HEK293 (cell line): ENCODE measurements at regions not wholly inside any gene's neighbourhood (a gene's known extent, or its start where the extent isn't known, plus 50 kb on each side); places are given as distances from the start of the nearest gene placed in this dataset.

Source experiments
- CTCF ChIA-PET: fragments of 350-600 bp; formaldehyde crosslinking; extraction: SDS; loops from one replicate; lab custom pipeline; 2021; ENCODE audit warnings: antibody characterized with exemption; lab: Yijun Ruan, JAX
- POLR2A ChIA-PET: fragments of 300-600 bp; formaldehyde crosslinking; extraction: SDS; loops from one replicate; lab custom pipeline; 2020; ENCODE audit warnings: antibody characterized with exemption, inconsistent platforms; lab: Yijun Ruan, JAX
- H3K27ac ChIP-seq: fragments of 200-500 bp; sonication (Bioruptor generic); 2 replicates; pipeline ENCODE4 v1.5.1; 2014; ENCODE audit warnings: low read depth, low read length, control low read depth, inconsistent platforms; ENCODE audit errors: extremely low read depth
- H3K36me3 ChIP-seq, 2 experiments: fragments of 200-500 bp in 1 of 2; sonication (Bioruptor generic) in 1 of 2; 1 replicate in 1 of 2; 2 replicates in 1 of 2; pipeline ENCODE4 v1.5.1; 2014 to 2017; ENCODE audit warnings: inconsistent platforms in 2 of 2, low read length in 2 of 2; ENCODE audit not compliant: control insufficient read depth in 2 of 2, insufficient read depth in 1 of 2
- H3K4me1 ChIP-seq: fragments of 200-500 bp; sonication (Bioruptor generic); 2 replicates; pipeline ENCODE4 v1.5.1; 2014; ENCODE audit warnings: mild to moderate bottlenecking, low read length, inconsistent platforms; ENCODE audit not compliant: control insufficient read depth, insufficient read depth
- H3K4me3 ChIP-seq: 2 replicates; pipeline ENCODE4 v1.5.1; 2011; ENCODE audit warnings: low read depth, mild to moderate bottlenecking, control low read depth, low read length, moderate library complexity
- H3K9me3 ChIP-seq: fragments of 200-500 bp; sonication (Bioruptor generic); 2 replicates; pipeline ENCODE4 v1.5.1; 2014; ENCODE audit warnings: low read depth, low read length, inconsistent platforms; ENCODE audit not compliant: control insufficient read depth, insufficient read depth
- BCL11B ChIP-seq: fragments of 450-650 bp; formaldehyde crosslinking; IDR thresholded peaks from 2 replicates; pipeline ENCODE4 v1.5.1; 2016; ENCODE audit warnings: low read depth, missing biosample characterization, missing genetic modification characterization
- GLI4 ChIP-seq: fragments of 450-650 bp; formaldehyde crosslinking; IDR thresholded peaks from 2 replicates; pipeline ENCODE4 v1.5.1; 2016; ENCODE audit warnings: missing biosample characterization, missing genetic modification characterization
- SCRT1 ChIP-seq: fragments of 450-650 bp; formaldehyde crosslinking; IDR thresholded peaks from 2 replicates; pipeline ENCODE4 v1.5.1; 2016; ENCODE audit warnings: missing biosample characterization, missing genetic modification characterization, borderline replicate concordance
- TCF7L2 ChIP-seq: IDR thresholded peaks from 2 replicates; pipeline ENCODE4 v1.6.1; 2011; ENCODE audit warnings: low read depth, mild to moderate bottlenecking, inconsistent platforms, low read length, moderate library complexity, borderline replicate concordance
- TSHZ1 ChIP-seq: fragments of 450-650 bp; formaldehyde crosslinking; IDR thresholded peaks from 2 replicates; pipeline ENCODE4 v1.5.1; 2016; ENCODE audit warnings: missing biosample characterization, missing genetic modification characterization, borderline replicate concordance
- YY2 ChIP-seq: fragments of 450-650 bp; formaldehyde crosslinking; IDR thresholded peaks from 2 replicates; pipeline ENCODE4 v1.5.1; 2016; ENCODE audit warnings: missing biosample characterization, missing genetic modification characterization
- ZNF112 ChIP-seq: fragments of 450-650 bp; formaldehyde crosslinking; IDR thresholded peaks from 2 replicates; pipeline ENCODE4 v1.5.0; 2017; ENCODE audit warnings: missing biosample characterization, missing genetic modification characterization
- ZNF121 ChIP-seq: fragments of 450-650 bp; formaldehyde crosslinking; IDR thresholded peaks from 2 replicates; pipeline ENCODE4 v1.5.1; 2016; ENCODE audit warnings: missing biosample characterization, missing genetic modification characterization
- ZNF140 ChIP-seq: fragments of 450-650 bp; formaldehyde crosslinking; IDR thresholded peaks from 2 replicates; pipeline ENCODE4 v1.5.1; 2016; ENCODE audit warnings: missing biosample characterization, missing genetic modification characterization
- ZNF174 ChIP-seq: fragments of 450-650 bp; formaldehyde crosslinking; IDR thresholded peaks from 2 replicates; pipeline ENCODE4 v1.5.0; 2017; ENCODE audit warnings: missing biosample characterization, mild to moderate bottlenecking, missing genetic modification characterization
- ZNF175 ChIP-seq: fragments of 450-650 bp; formaldehyde crosslinking; IDR thresholded peaks from 2 replicates; pipeline ENCODE4 v1.5.1; 2016; ENCODE audit warnings: missing biosample characterization, missing genetic modification characterization
- ZNF248 ChIP-seq: fragments of 450-650 bp; formaldehyde crosslinking; IDR thresholded peaks from 2 replicates; pipeline ENCODE4 v1.5.1; 2017; ENCODE audit warnings: missing biosample characterization, missing genetic modification characterization
- ZNF335 ChIP-seq: fragments of 450-650 bp; formaldehyde crosslinking; conservative IDR thresholded peaks from 2 replicates; pipeline ENCODE4 v1.5.1; 2016; ENCODE audit warnings: missing biosample characterization, missing genetic modification characterization
- ZNF645 ChIP-seq: fragments of 450-650 bp; formaldehyde crosslinking; IDR thresholded peaks from 2 replicates; pipeline ENCODE4; 2016; ENCODE audit warnings: missing biosample characterization, missing genetic modification characterization
- ZNF701 ChIP-seq: fragments of 450-650 bp; formaldehyde crosslinking; IDR thresholded peaks from 2 replicates; pipeline ENCODE4 v1.5.1; 2016; ENCODE audit warnings: missing biosample characterization, missing genetic modification characterization
- ZNF747 ChIP-seq: fragments of 450-650 bp; formaldehyde crosslinking; IDR thresholded peaks from 2 replicates; pipeline ENCODE4 v1.5.1; 2016; ENCODE audit warnings: missing biosample characterization, missing genetic modification characterization
- ZSCAN30 ChIP-seq: fragments of 450-650 bp; IDR thresholded peaks from 2 replicates; pipeline ENCODE4 v1.5.1; 2018; ENCODE audit warnings: missing biosample characterization, mild to moderate bottlenecking, missing genetic modification characterization, moderate library complexity
- TF ChIP-seq, protein P1 (sequence below): fragments of 450-650 bp; formaldehyde crosslinking; IDR thresholded peaks from 2 replicates; pipeline ENCODE4 v1.5.1; 2016; ENCODE audit warnings: missing biosample characterization, missing genetic modification characterization

DNA sequence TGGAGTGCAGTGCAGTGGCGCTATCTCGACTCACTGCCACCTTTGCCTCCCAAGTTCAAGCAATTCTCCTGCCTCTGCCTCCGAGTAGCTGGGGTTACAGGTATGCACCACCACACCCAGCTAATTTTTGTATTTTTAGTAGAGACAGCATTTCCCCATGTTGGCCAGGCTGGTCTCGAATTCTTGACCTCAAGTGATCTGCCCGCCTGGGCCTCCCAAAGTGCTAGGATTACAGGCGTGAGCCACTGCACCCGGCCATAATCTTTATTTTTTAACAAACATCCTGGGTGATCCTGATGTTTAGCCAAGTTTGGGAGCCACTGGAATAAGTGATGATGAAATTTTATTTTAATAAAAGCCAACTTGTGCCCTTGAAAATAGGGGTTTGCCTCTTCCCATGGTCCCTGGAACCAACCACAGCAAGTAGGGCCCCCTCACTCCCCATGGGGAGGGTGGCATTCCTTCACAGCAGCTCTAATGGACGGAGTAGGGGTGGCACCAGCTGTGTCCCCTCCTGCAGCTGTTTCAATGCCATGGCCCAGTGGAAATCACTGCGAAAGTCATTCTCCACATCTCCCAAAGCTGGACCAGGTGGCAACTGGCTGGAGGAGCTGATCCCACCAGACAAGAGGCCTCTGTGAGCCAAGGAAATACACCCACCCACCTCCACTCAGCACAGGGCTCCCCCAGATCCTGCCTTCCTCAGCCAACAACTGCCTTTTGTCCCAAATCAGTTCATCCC is 194.8 kb downstream of the ZFP36L2 start:
- Histone ChIP-seq H3K27ac (no peak overlapping the region), H3K4me1 (no peaks in the 10 kb centered on the region), H3K4me3 (no peak overlapping the region), H3K9me3 (no peaks in the 10 kb centered on the region), H3K36me3 (no peaks in the 10 kb centered on the region)
- TF ChIP-seq BCL11B (tag by site-specific recombination) (no peak), ZNF248 (no peak), ZNF175 (tag by site-specific recombination) (no peak), ZNF121 (no peak), ZSCAN30 (tag by site-specific recombination) (no peak), GLI4 (tag by site-specific recombination) (no peak), ZNF174 (tag by site-specific recombination) (no peak), TSHZ1 (tag by site-specific recombination) (no peak), ZNF140 (tag by site-specific recombination) (no peak), ZNF335 (tag by site-specific recombination) (no peak), YY2 (tag by site-specific recombination) (no peak), ZNF645 (tag by site-specific recombination) (no peak), ZNF112 (no peak), TCF7L2 (no peak), ZNF747 (no peak), ZNF701 (tag by site-specific recombination) (no peak), SCRT1 (tag by site-specific recombination) (no peak)
- TF ChIP-seq, protein P1, sequence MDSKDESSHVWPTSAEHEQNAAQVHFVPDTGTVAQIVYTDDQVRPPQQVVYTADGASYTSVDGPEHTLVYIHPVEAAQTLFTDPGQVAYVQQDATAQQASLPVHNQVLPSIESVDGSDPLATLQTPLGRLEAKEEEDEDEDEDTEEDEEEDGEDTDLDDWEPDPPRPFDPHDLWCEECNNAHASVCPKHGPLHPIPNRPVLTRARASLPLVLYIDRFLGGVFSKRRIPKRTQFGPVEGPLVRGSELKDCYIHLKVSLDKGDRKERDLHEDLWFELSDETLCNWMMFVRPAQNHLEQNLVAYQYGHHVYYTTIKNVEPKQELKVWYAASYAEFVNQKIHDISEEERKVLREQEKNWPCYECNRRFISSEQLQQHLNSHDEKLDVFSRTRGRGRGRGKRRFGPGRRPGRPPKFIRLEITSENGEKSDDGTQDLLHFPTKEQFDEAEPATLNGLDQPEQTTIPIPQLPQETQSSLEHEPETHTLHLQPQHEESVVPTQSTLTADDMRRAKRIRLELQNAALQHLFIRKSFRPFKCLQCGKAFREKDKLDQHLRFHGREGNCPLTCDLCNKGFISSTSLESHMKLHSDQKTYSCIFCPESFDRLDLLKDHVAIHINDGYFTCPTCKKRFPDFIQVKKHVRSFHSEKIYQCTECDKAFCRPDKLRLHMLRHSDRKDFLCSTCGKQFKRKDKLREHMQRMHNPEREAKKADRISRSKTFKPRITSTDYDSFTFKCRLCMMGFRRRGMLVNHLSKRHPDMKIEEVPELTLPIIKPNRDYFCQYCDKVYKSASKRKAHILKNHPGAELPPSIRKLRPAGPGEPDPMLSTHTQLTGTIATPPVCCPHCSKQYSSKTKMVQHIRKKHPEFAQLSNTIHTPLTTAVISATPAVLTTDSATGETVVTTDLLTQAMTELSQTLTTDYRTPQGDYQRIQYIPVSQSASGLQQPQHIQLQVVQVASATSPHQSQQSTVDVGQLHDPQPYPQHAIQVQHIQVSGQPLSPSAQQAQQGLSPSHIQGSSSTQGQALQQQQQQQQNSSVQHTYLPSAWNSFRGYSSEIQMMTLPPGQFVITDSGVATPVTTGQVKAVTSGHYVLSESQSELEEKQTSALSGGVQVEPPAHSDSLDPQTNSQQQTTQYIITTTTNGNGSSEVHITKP (tag by site-specific recombination): no peak
- CTCF ChIA-PET: interaction anchor here (1.0 kb wide), 1 partner anchor 203 kb away, joined by 3 read pairs; no protein-coding TSS in a partner anchor
- POLR2A ChIA-PET: interaction anchor here (1.0 kb wide), 1 partner anchor 10 kb away, joined by 4 read pairs; no protein-coding TSS in a partner anchor
